NCI-H82 (cell line): ENCODE measurements at regions not wholly inside any gene's neighbourhood (a gene's known extent, or its start where the extent isn't known, plus 50 kb on each side); places are given as distances from the start of the nearest gene placed in this dataset.
"Not testable (repeated sequence)": the region's sequence is repeated elsewhere in the genome, so short reads cannot be mapped to it uniquely, and the experiment has no call there.

Experiments
- DNase-seq: peaks from one replicate; lab custom pipeline; 2025; lab: John Stamatoyannopoulos, UW

- DNase-seq, result no peak
Observed at GRCh38 chr12:75759842-75760572, 248.6 kb upstream of the KRR1 start.

GRCh38 chr12:75759196-75759595 lies 247.8 kb upstream of the KRR1 start:
- DNase-seq, result peak; percentile 38

- no peak for DNase-seq
Observed at GRCh38 chr12:75756771-75757170, 245.4 kb upstream of the KRR1 start.

DNA sequence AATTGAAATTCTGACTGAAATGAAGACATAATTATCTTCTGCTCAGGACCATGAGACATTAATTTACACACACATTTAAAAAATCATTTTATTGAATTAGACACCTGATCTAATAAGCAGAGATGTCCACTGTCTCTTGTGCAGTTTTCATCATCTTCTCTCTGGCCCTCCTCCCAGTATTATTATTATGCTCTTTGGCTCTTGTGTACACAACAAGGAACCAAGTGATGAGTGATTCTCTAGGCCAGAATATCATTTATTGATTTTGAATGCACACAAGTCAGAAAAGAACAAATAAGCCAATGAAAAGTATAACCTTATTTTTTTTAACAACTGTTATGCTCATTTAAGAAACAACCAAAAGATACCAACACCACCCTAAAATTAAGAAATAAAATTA lies 244.7 kb upstream of the KRR1 start:
- no peak for DNase-seq

DNA sequence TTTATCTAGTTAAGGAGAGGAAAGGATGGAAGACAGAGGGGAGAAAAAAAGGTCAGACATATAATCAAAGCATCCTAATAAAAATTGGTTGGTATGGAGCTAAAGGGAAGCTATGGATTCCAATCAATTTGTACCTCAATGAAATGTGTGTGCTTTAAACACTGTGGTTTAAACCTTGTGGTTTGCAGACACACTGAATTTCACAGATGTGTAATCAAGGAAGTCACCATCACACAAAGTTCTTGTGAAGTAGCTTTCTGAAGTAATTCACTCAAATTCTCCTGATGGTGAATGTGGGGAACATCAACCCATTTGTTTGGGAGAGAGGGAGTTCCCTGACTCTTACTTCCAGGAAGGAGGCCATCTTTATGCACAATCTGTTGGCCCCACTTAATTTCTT lies 243.3 kb upstream of the KRR1 start:
- no peak for DNase-seq

DNA sequence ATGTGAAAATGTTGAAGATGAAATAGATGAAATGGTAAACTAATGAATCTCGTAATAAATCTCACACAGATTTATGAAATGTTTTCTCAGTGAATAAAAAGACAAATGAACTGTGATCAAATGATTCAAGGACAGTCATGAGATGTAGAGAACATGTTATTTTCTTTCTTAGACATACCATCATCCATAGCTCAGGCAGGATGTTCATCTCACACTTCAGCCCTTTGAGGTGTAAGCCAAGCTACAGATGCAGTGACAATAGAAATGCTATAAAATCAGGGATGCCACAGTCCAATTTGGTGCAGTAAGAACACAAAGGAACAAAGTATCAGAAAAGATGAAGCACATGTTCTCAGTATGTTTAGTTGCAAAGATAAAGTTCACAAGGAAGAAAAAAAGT lies 242.7 kb upstream of the KRR1 start:
- no peak for DNase-seq

GRCh38 chr12:75751769-75752471 lies 240.5 kb upstream of the KRR1 start:
- DNase-seq, result no peak

DNA sequence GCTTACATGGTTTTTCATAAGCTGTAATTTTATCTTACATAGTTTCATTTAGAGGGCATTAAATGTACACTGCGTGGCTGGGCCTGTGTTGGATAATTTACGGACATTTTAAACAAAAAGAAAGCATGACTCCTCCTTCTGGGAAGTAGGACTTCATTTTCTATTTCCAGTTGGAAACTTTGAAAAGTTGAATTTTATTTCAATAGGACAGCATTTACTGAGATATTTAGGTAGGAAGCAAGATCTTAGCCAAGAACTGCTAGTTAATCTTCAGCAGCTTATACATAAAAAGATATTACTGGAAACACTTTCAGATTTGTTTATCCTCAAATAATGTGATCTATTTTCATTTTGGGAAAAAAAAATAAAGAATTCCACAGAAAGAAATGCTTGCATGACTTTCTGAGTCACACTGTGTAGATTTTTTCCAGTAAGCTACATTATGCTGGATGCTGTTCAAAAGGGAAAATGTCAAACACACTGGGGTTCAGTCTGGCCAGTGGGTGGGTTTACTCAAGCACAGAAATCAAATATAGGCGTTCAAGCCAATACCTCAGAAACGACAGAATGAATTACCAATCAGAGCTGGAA lies 239.4 kb upstream of the KRR1 start:
- DNase-seq, result no peak

GRCh38 chr12:75748990-75749389 lies 237.6 kb upstream of the KRR1 start:
- not testable (repeated sequence) for DNase-seq

DNA sequence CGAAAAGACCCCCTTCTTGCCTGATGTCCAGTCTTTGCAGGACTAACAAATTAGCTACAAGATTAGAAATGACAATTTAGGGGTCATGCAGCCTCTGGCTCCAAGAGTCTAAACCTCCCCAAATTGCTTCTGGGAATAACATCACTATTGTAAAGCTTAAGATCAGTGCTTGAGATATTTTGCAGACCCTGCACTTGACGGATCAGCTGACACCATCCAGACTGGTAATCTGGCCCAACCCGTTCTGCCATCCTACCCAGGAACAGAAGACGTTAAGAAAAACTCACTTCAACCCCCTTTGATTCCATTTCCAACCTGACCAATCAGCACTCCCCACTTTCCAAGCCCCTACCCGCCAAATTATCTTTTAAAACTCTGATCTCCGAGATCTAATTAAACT lies 236.7 kb upstream of the KRR1 start:
- DNase-seq, result no peak

DNA sequence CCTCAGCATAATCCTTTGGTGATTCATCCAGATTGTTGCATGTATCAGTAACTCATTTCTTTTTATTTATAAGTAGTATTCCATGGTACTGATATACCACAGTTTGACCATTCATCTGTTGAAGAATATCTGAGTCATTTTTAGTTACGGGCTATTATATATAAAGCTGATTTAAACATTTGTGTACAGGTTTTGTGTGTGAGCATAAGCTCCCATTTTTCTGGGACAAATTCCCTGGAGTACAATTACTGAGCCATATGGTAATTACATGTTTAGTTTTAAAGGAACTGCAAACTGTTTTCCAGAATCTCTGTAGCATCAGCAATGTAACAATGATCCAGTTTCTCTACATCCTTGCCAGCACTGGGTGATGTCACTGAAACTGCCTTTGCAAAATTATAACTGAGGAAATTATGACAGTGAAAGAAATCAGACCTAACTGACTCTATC lies 236.2 kb upstream of the KRR1 start:
- peak; percentile 5 for DNase-seq

DNA sequence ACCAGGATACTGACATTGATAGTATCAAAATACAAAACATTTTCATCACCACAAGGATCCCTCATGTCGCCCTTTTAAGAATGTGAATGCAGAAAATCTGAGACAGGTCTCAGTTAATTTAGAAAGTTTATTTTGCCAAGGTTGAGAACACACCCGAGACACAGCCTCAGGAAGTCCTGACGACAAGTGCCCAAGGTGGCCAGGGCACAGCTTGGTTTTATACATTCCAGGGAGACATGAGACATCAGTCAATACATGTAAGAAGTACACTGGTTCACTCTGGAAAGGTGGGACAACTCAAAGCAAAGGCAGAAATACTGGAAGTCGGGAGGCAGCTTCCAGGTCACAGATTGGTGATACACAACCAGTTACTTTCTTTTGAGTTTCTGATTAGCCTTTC lies 235.2 kb upstream of the KRR1 start:
- no peak for DNase-seq

DNA sequence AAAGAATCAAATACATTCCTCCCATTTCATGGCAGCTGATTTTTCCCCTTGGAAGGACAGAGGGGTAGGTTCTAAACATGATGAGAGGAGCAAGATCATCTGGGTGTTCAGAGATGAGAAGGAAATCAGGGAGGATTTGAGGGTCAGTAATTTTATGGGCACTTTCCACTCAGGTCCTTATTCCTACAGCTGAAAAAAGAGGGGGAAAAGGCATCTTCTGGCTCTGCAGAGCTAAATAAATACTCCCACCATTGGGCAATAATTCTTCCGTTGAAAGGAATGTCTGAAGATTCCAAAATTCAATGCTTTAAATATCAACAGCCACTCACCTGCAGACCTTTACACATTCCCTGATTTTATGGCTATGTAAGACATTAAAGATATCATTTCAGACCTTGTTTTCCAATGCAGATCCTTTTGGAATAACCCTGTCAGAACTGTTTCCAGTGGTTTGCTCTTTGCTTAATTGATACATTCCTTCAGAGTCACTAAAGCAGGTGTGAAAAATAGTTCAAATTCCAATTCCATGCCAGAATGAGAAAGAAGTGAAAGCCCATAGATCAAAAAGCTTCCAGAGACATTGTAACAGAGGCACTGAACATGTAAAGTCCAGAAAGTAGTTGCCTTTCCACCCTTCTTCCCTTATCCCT lies 233.3 kb upstream of the KRR1 start:
- DNase-seq, result no peak

DNA sequence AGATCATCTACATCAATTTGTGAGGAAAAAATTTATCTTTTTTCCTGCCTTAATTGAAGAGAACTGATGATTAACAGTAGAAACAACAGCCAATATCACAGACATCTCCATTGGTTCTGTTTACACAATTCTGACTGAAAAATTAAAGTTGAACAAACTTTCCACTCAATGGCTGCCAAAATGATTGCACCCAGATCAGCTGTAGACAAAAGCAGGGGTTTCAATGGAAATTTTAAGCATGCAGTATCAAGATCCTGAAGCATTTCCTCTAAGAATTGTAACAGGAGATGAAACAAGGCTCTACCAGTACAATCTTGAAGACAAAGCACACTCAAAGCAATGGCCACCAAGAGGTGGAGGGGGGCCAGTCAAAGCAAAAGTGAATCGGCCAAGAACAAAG lies 231.6 kb upstream of the KRR1 start:
- no peak for DNase-seq

DNA sequence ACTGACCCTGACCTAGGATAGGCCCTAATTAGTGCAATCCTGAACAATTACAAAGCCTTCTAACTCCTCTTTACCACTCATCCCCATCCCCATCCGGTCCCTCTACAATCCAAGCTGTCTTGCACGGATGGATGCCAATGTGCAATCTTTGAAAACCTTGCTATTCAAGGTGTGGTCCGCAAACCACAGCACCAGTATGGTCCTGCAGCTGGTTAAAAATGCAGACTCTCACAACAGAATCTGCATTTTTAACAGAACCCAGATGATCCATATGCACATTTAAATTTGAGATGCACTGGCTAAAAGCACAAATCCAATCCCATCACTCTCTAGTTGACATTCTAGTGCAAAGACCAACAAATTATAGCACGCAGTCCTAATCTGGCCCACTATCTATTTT lies 230.6 kb upstream of the KRR1 start:
- DNase-seq, result no peak

GRCh38 chr12:75739912-75740311 lies 228.5 kb upstream of the KRR1 start:
- peak; percentile 47 for DNase-seq

- not testable (repeated sequence) for DNase-seq
Observed at GRCh38 chr12:75739098-75739497, 227.7 kb upstream of the KRR1 start.

DNA sequence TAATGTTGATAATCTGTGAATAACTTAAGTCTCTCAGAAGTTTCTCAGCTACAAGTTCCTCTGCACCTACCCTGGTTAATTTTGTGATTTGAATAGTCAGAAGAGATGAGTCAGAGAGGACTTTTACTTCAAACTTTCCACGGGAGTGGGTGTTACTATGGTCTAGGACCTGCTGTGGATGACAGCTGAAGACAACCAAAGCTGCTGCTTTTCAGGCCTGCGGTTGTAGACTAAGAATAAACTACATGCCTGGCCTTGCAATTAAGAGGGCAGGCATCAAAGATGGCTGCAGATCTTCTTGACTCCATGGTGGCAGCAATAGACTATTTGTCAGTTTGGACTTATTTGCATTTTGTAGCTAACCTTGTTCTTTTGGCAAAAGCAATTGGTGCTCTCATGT lies 227.1 kb upstream of the KRR1 start:
- no peak for DNase-seq

- no peak for DNase-seq
Observed at GRCh38 chr12:75735853-75736252, 224.4 kb upstream of the KRR1 start.

DNA sequence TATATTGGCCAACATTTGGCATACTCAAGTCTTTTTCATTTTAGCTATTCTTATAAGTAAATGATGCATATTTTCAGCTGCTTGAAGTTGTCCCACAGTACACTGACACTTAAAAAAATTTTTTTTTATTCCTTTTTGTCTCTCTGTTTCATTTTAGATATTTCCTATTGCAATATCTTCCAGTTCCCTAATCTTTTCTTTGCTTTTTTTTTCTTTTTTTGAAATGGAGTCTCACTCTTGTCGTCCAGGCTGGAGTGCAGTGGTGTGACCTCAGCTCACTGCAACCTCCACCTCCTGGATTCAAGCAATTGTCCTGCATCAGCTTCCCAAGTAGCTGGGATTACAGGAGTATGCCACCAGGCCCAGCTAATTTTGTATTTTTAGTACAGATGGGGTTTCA lies 217.4 kb upstream of the KRR1 start:
- no peak for DNase-seq

GRCh38 chr12:75727577-75727976 lies 216.2 kb upstream of the KRR1 start:
- no peak for DNase-seq

DNA sequence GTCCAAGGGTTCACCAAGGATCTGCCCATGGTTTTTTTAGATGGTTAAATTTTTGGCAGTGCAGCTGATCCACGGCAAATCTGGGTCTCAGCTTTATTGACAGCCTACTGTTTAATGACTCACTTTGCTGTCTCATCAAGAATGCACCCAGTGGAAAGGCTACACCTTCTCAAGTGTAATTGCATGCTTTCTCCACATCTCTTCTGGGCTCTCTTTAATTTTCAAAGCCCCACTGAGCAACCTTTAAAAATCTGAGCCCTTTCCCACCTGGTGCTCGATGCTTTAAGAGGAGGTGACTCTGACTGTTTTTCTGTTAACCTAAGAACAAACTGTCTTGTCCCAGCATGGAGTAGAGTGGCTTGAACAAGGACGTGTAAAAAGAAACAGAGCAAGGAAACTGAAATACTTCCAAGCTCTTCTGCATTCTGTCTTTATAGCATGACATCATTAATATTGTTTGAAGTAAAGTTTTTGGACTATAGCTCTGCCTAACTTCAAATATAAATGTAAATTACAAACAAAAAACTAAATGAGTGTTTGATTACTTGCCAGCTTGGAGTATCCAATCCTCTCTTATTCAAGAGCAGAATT lies 214.2 kb upstream of the KRR1 start:
- DNase-seq, result peak; percentile 31
